ENCODE measurements at regions not wholly inside any gene's neighbourhood (a gene's known extent, or its start where the extent isn't known, plus 50 kb on each side); places are given as distances from the start of the nearest gene placed in this dataset.

DNA sequence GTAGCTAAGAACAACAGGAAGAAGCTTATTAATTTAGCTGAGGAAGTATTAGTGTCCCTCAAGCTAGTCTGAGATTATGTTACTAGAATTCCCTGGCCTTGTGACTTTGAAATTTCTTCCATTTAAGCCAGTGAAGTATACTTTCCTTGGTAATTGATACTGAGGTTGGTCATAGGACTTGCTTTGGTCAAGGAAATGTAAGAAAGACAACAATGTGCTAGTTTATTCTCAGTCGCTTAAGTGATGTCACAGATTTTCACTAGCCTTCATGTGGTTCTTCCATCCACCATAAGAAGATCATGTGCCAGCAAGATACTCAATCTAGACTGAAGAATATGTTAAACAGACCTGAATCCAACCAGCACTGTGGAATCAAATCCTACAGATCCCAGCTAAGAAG is 1140.1 kb downstream of the TECRL start:
- no peak for TF ChIP-seq POLR2A (IDR thresholded peaks at IDR 0.05)
- no peak for TF ChIP-seq POLR2AphosphoS5 (IDR thresholded peaks at IDR 0.05)
